NCI-H82 treated with DMSO at 0.1 percent for 48 hours (cell line): ENCODE measurements at regions not wholly inside any gene's neighbourhood (a gene's known extent, or its start where the extent isn't known, plus 50 kb on each side); places are given as distances from the start of the nearest gene placed in this dataset.
"Not testable (repeated sequence)": the region's sequence is repeated elsewhere in the genome, so short reads cannot be mapped to it uniquely, and the experiment has no call there.

Source experiments
- DNase-seq: peaks from one replicate; lab custom pipeline; 2025; ENCODE audit not compliant: unreplicated experiment; lab: John Stamatoyannopoulos, UW

DNA sequence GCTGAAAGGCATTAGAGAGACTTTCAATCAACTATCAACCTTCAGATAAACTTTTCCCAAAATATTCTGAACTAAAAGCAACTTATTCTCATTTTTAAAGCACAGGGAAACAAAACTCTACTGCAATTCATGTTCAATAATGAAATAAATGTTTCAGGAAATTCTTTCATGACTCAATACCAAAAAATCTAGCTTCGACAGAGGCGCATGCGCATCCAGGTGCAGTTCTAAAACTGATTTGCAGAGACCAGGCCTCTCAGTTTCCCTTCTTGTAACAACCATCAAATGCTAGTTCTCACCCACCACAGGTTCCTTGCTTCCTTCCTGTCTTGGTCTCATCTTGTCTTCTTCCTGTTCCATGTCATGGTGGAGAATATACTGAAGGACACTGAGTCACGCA, 55.3 kb upstream of the NRBF2 start:
- DNase-seq = no peak

- DNase-seq = no peak
Measured at GRCh38 chr10:63072951-63073350, 60.2 kb upstream of the NRBF2 start.

- peak; percentile 60 for DNase-seq
Measured at GRCh38 chr10:63071145-63071544, 62.0 kb upstream of the NRBF2 start.

- DNase-seq = no peak
Measured at GRCh38 chr10:63069318-63069717, 63.8 kb upstream of the NRBF2 start.

- DNase-seq = no peak
Measured at GRCh38 chr10:63068246-63068645, 64.9 kb upstream of the NRBF2 start.

- no peak for DNase-seq
Measured at GRCh38 chr10:63066606-63067005, 66.5 kb upstream of the NRBF2 start.

DNA sequence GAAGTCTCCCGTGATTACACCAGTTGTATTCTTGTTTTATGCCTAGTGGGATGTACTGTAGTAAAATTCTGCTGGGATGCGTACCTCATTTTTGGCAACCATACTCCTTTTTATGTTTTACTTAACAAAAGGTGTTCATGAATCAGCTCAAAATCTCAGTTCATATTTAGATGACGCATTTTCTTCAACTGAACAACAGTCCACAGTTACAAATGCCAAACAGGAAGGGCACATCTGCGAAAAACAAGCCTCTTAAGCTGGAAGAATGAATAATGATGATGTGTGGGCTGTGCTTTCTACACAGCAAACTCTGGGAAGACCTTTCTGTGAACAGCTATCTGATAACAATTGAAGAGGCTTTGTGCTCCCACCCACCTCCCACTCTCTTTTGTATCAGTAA, 68.4 kb upstream of the NRBF2 start:
- DNase-seq = no peak

DNA sequence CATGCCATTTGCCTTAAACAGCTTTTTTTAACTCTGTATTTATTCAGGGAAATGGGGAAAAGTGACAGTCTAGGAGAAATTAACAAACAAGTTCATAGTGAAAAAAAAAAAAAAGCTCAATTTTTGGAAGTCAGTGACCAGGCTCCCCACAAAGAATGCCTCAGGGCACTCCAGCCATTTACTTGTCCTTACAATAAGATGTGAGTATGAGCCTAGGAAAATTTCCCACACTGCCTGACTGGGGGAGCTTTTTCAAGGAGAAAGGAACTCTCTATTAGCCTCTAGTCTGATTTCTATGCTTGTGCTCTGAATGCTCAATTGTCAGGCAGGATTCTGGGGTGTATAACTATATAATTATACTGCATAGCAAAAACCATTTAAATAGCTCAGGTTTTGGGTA, 74.9 kb upstream of the NRBF2 start:
- DNase-seq = no peak

DNA sequence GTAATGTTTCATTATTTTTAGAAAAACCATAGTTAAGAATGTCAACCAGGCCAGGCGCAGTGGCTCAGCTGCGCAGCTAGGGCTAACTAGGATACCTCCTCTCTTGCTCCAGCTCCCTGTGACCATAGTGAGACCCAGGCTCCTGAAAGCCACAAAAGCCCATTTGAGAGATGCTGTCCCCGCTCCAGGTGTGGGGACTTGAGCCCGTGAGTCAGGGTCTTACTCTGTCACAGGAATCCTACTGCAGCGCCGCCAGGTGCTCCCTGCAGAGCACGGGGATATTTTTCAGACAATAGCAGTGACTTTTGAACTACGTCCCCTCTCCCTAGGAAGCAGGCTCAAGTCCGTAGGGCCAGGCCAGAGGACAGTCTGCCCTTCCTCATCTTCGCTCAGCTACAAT, 75.6 kb upstream of the NRBF2 start:
- DNase-seq = no peak

GRCh38 chr10:63055705-63056104, 77.4 kb upstream of the NRBF2 start:
- DNase-seq = no peak

- DNase-seq = no peak
Measured at GRCh38 chr10:63054889-63055611, 78.1 kb upstream of the NRBF2 start.

- DNase-seq = no peak
Measured at GRCh38 chr10:63052083-63052482, 81.0 kb upstream of the NRBF2 start.

DNA sequence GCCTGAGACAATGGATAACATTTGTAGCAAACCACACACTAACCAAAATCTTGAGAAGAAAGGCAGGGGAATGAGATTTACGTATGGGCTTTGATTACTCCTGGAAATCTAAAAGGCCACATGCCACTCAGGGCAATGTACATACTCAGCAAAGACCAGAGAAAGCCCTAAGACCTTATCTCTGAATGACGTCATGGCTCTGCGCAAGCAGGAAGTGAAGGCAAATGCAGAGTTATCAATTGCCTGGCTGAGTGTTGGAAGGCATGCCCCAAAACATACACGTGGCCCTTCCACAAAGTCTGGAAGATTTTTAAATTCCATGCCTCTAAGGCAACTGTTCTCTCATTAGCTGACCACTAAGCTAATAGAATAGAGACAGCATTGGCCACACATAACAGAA, 90.9 kb upstream of the NRBF2 start:
- DNase-seq = no peak

GRCh38 chr10:63033616-63034185, 99.4 kb upstream of the NRBF2 start:
- DNase-seq = not testable (repeated sequence)

GRCh38 chr10:63030536-63030935, 102.6 kb upstream of the NRBF2 start:
- no peak for DNase-seq

- no peak for DNase-seq
Measured at GRCh38 chr10:63027531-63027930, 105.6 kb upstream of the NRBF2 start.

GRCh38 chr10:63021225-63021624, 111.9 kb upstream of the NRBF2 start:
- no peak for DNase-seq

DNA sequence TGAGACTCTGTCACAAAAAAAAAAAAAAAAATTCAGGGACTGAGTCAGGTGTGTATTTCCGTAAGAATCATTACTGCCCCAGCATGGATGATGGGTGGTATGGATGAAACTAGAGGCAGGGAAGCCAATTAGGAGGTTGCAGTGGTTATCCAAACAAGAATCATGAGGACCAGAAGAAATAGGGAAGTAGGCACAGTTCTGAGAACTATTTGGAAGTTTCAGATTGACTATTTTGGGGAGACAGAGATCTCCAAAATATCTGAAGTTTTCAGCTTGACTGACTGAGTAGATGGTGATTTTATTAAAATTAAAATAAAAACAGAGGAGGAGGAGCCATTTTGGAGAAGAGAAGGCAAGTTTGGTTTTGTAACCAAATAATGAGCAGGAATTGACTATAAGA, 119.4 kb upstream of the NRBF2 start:
- DNase-seq = no peak

- no peak for DNase-seq
Measured at GRCh38 chr10:63012623-63013022, 120.5 kb upstream of the NRBF2 start.

DNA sequence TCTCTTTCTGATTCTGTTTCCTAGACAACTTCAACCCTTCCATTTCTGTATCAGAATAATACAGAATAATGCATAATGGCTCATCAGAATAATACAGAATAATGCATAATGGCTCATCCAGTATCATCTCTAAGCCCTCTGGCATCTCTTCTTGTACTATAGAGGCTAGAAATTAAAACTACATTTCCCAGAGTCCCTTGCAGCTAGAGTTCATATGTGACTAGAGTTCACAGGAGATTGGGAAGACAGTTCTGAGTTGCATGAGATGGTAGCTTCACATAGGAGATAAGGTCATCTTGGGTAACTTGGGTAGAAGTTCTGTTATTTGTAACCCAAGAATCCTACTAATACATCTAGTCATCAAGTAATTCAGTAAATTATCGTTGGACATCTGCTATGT, 122.9 kb upstream of the NRBF2 start:
- DNase-seq = no peak

DNA sequence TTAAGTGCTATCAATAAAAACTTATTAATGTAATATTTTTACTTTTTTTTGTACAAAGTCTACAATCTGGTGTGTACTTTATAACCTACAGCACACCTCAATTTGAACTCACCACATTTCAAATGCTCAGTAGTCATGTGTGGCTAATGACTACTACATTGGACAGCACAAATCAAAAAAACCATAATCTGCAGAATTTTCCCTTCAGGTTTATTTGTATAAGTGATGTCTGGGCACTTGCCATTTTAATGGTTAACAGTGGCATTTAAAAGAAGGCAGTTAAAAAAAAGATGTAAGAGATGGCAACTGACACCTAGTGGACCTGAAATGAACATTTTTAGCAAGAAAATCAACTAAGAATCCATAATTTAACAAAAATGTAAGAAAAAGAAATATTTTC, 124.6 kb upstream of the NRBF2 start:
- no peak for DNase-seq

GRCh38 chr10:63007112-63007511, 126.0 kb upstream of the NRBF2 start:
- DNase-seq = no peak

- DNase-seq = no peak
Measured at GRCh38 chr10:63005246-63005645, 127.9 kb upstream of the NRBF2 start.
